ENCODE measurements at regions not wholly inside any gene's neighbourhood (a gene's known extent, or its start where the extent isn't known, plus 50 kb on each side); places are given as distances from the start of the nearest gene placed in this dataset.

- TF ChIP-seq SIN3A (IDR thresholded peaks at IDR 0.05; ENCODE audit: borderline replicate concordance, insufficient read depth, low read length) (no peak), FOXP2 (optimal IDR thresholded peaks at IDR 0.05; ENCODE audit: borderline replicate concordance, extremely low read depth, extremely low read length, insufficient read depth) (no peak), POLR2AphosphoS5 (IDR thresholded peaks at IDR 0.05; ENCODE audit: low read depth, low read length) (no peak), TAF1 (IDR thresholded peaks at IDR 0.05; ENCODE audit: borderline replicate concordance, insufficient read depth, low read length) (no peak)
- TF ChIP-seq, protein P1, sequence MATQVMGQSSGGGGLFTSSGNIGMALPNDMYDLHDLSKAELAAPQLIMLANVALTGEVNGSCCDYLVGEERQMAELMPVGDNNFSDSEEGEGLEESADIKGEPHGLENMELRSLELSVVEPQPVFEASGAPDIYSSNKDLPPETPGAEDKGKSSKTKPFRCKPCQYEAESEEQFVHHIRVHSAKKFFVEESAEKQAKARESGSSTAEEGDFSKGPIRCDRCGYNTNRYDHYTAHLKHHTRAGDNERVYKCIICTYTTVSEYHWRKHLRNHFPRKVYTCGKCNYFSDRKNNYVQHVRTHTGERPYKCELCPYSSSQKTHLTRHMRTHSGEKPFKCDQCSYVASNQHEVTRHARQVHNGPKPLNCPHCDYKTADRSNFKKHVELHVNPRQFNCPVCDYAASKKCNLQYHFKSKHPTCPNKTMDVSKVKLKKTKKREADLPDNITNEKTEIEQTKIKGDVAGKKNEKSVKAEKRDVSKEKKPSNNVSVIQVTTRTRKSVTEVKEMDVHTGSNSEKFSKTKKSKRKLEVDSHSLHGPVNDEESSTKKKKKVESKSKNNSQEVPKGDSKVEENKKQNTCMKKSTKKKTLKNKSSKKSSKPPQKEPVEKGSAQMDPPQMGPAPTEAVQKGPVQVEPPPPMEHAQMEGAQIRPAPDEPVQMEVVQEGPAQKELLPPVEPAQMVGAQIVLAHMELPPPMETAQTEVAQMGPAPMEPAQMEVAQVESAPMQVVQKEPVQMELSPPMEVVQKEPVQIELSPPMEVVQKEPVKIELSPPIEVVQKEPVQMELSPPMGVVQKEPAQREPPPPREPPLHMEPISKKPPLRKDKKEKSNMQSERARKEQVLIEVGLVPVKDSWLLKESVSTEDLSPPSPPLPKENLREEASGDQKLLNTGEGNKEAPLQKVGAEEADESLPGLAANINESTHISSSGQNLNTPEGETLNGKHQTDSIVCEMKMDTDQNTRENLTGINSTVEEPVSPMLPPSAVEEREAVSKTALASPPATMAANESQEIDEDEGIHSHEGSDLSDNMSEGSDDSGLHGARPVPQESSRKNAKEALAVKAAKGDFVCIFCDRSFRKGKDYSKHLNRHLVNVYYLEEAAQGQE (IDR thresholded peaks at IDR 0.05; ENCODE audit: insufficient read depth in 1 of 2, low read depth in 2 of 2, low read length in 2 of 2), result no peak
Measured at GRCh38 chr2:239853706-239854327, 171.3 kb downstream of the NDUFA10 start.

DNA sequence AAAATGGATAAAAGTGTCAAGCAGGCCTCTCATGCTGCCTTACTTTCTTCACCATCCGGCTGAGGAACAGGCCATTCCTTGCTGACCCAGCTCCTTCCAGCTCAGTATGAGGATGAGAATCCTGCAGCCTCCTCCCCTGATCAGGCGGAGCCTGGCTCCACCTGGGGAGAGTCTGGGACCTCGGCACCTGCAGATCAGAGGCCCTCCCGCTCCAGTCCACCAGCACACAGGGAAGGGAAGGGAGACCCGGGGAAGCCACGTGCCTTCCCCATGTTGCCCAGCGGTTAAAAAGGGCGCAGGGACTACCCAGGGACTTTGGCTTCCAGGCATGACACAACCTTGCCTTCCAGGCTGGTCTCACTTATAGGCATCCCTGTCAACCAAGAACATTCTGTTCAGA, 172.0 kb downstream of the NDUFA10 start:
- no peak for TF ChIP-seq POLR2AphosphoS5 (IDR thresholded peaks at IDR 0.05; ENCODE audit: low read depth, low read length)
- TF ChIP-seq, protein P1 (IDR thresholded peaks at IDR 0.05; ENCODE audit: insufficient read depth in 1 of 2, low read depth in 2 of 2, low read length in 2 of 2), result no peak

DNA sequence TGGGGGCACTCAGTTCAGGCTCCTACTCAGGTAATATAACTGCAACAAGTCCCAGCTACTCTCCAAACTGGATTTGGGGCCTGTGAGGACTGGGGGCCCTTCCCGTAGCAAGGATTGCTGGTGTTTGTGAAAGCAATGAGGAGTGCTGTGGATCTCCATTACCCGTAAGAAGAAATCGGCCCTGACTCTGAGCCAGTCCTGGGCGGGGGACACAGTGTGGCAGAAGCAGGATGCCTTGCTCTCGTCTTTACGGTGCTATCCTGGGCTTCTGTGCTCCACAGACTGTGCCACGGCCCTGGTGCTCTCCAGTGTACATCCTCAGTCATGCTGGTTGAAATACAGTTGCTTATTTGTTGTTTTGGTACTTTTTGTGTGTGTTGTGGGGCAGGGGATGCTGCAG, 172.9 kb downstream of the NDUFA10 start:
- TF ChIP-seq TAF1 (IDR thresholded peaks at IDR 0.05; ENCODE audit: borderline replicate concordance, insufficient read depth, low read length), result no peak
- TF ChIP-seq POLR2AphosphoS5 (IDR thresholded peaks at IDR 0.05; ENCODE audit: low read depth, low read length), result no peak
- TF ChIP-seq, protein P1 (IDR thresholded peaks at IDR 0.05; ENCODE audit: insufficient read depth in 1 of 2, low read depth in 2 of 2, low read length in 2 of 2), result no peak
- no peak for TF ChIP-seq SIN3A (IDR thresholded peaks at IDR 0.05; ENCODE audit: borderline replicate concordance, insufficient read depth, low read length)
- no peak for TF ChIP-seq FOXP2 (optimal IDR thresholded peaks at IDR 0.05; ENCODE audit: borderline replicate concordance, extremely low read depth, extremely low read length, insufficient read depth)

DNA sequence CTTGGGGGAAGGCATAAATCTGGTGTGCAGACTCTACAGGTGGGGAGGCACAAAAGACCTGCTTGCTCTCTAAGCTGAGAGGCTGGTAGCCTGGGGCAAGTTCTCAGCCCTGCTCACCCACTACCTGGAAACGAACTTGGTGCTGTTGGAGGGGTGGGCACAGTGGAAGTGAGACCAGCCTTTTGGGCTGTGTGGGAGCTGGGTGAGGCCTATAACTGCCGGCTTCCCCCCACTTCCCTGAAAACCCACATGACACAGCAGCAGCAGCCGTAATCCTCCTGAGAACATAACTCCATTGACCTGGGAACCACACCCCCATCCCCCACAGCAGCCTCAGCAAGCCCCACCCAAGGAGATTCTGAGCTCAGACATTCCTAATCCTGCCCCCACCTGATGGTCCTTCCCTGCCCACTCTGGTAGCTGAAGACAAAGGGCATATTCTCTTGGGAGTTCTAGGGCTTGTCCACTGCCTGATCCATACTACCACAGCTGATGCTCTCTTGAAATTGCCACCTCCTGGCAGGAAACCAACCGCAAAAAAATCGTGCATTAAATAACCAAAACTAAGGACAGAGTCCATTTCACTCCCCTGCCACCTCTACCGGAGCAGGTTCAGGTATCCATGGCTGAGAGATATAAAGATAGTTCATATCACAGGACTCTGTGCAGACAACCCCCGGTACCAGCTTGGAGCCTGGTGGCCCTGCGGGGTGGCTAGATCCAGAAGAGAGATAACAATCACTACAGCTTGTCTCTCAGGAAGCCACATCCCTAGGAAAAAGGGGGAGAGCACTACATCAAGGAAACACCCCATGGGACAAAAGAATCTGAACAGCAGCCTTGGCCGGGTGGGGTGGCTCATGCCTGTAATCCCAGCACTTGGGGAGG, 178.1 kb downstream of the NDUFA10 start:
- TF ChIP-seq FOXP2 (optimal IDR thresholded peaks at IDR 0.05; ENCODE audit: borderline replicate concordance, extremely low read depth, extremely low read length, insufficient read depth) (no peak), SIN3A (IDR thresholded peaks at IDR 0.05; ENCODE audit: borderline replicate concordance, insufficient read depth, low read length) (no peak), TAF1 (IDR thresholded peaks at IDR 0.05; ENCODE audit: borderline replicate concordance, insufficient read depth, low read length) (no peak), POLR2AphosphoS5 (IDR thresholded peaks at IDR 0.05; ENCODE audit: low read depth, low read length) (no peak)
- TF ChIP-seq, protein P1 (IDR thresholded peaks at IDR 0.05; ENCODE audit: insufficient read depth in 1 of 2, low read depth in 2 of 2, low read length in 2 of 2), result no peak
